Esophagus muscularis mucosa (tissue), 3 donors: ENCODE measurements at regions not wholly inside any gene's neighbourhood (a gene's known extent, or its start where the extent isn't known, plus 50 kb on each side); places are given as distances from the start of the nearest gene placed in this dataset.

ENCODE experiments used
- CTCF ChIP-seq, 3 experiments: fragments of 200-600 bp in 2 of 3; fragments of 450-650 bp in 1 of 3; sonication (generic) in 2 of 3; IDR thresholded peaks; one replicate each; pipeline ENCODE4 v1.5.1; 2017 to 2019; ENCODE audit warnings: antibody characterized with exemption in 3 of 3, mild to moderate bottlenecking in 2 of 3, moderate library complexity in 1 of 3
- POLR2A ChIP-seq: fragments of 450-650 bp; IDR thresholded peaks from one replicate; pipeline ENCODE4 v1.6.1; 2017; ENCODE audit warnings: antibody characterized with exemption, moderate library complexity, mild to moderate bottlenecking, low read depth

- TF ChIP-seq CTCF (IDR thresholded peaks at IDR 0.05) (no peak), POLR2A (no peak)
These were observed 477.6 kb downstream of the XYLT1 start for GRCh38 chr16:16992975-16993765.
